ENCODE measurements at regions not wholly inside any gene's neighbourhood (a gene's known extent, or its start where the extent isn't known, plus 50 kb on each side); places are given as distances from the start of the nearest gene placed in this dataset.

DNA sequence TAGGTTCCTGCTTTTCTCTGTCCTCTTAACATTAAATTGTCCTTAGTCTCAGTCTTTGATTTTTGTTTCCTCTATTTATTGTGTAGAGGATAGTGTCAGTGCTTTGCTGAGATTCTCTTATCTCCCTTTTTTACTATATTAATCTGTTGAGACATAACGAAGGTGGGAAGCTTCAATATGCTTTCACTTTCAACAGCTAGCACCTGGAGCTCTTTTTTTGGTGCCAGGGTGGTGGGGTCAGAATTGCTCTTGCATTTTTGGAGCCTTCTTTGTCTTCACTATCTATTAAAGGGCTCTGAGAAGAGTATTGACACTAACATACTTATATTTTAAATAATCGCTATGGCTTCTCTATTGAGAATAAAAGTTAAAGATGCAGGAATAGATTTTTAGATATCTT is 97.1 kb upstream of the EPHA7 start:
- no peak for TF ChIP-seq TAF1 (IDR thresholded peaks at IDR 0.05; ENCODE audit: low read depth)
- TF ChIP-seq, protein P1, sequence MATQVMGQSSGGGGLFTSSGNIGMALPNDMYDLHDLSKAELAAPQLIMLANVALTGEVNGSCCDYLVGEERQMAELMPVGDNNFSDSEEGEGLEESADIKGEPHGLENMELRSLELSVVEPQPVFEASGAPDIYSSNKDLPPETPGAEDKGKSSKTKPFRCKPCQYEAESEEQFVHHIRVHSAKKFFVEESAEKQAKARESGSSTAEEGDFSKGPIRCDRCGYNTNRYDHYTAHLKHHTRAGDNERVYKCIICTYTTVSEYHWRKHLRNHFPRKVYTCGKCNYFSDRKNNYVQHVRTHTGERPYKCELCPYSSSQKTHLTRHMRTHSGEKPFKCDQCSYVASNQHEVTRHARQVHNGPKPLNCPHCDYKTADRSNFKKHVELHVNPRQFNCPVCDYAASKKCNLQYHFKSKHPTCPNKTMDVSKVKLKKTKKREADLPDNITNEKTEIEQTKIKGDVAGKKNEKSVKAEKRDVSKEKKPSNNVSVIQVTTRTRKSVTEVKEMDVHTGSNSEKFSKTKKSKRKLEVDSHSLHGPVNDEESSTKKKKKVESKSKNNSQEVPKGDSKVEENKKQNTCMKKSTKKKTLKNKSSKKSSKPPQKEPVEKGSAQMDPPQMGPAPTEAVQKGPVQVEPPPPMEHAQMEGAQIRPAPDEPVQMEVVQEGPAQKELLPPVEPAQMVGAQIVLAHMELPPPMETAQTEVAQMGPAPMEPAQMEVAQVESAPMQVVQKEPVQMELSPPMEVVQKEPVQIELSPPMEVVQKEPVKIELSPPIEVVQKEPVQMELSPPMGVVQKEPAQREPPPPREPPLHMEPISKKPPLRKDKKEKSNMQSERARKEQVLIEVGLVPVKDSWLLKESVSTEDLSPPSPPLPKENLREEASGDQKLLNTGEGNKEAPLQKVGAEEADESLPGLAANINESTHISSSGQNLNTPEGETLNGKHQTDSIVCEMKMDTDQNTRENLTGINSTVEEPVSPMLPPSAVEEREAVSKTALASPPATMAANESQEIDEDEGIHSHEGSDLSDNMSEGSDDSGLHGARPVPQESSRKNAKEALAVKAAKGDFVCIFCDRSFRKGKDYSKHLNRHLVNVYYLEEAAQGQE (IDR thresholded peaks at IDR 0.05; ENCODE audit: borderline replicate concordance): no peak
- TF ChIP-seq POLR2AphosphoS5 (IDR thresholded peaks at IDR 0.05): no peak
- no peak for TF ChIP-seq EP300 (conservative IDR thresholded peaks at IDR 0.05; ENCODE audit: poor library complexity, severe bottlenecking)
- TF ChIP-seq EZH2 (IDR thresholded peaks at IDR 0.05; ENCODE audit: borderline replicate concordance, insufficient read depth, low read length, poor library complexity, severe bottlenecking): no peak
- no peak for TF ChIP-seq RAD21 (conservative IDR thresholded peaks at IDR 0.05)
- no peak for TF ChIP-seq MXI1 (conservative IDR thresholded peaks at IDR 0.05; ENCODE audit: poor library complexity, severe bottlenecking)
- TF ChIP-seq SMC3 (conservative IDR thresholded peaks at IDR 0.05; ENCODE audit: poor library complexity): no peak
- no peak overlapping the region for H2AFZ ChIP-seq (ENCODE audit: low read depth, low read length)
- no peak overlapping the region for H3K4me2 ChIP-seq (ENCODE audit: low read length)
- no peak overlapping the region for H3K4me3 ChIP-seq (ENCODE audit: low read length)
- H3K27me3 ChIP-seq (ENCODE audit: insufficient read depth, low read depth, low read length): no peaks in the 10 kb centered on the region
- H3K79me2 ChIP-seq (replicated peaks; ENCODE audit: insufficient read depth, low read length): no peaks in the 10 kb centered on the region
- H3K9ac ChIP-seq (ENCODE audit: low read length): no peak overlapping the region
- no peaks in the 10 kb centered on the region for H3K9me3 ChIP-seq (ENCODE audit: low read length)
- no peaks in the 10 kb centered on the region for H3F3A ChIP-seq (ENCODE audit: insufficient read depth, low read length, poor library complexity, severe bottlenecking)
- no peak overlapping the region for H3K27ac ChIP-seq (ENCODE audit: low read length)
- no peaks in the 10 kb centered on the region for H3K9me2 ChIP-seq (ENCODE audit: insufficient read depth, low read length)
- no peaks in the 10 kb centered on the region for H4K20me1 ChIP-seq (ENCODE audit: insufficient read depth)
- H3K36me3 ChIP-seq (ENCODE audit: insufficient read depth, low read length): no peaks in the 10 kb centered on the region

DNA sequence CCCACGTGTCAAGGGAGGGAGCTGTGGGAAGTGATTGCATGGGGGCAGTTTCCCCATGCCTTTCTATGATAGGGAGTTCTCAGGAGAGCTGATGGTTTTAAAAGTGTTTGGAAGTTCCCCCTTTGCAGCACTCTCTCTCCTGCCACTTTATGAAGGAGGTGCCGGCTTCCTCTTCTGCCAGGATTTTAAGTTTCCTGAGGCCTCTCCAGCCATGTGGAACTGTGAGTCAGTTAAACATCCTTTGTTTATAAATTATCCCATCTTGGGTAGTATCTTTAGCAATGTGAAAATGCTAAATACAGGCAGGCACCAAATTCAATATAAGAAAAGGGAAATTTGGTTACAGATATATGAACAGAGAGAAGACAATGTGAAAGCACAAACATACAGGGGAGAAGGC is 96.4 kb upstream of the EPHA7 start:
- no peaks in the 10 kb centered on the region for H3K79me2 ChIP-seq (replicated peaks; ENCODE audit: insufficient read depth, low read length)
- H3K36me3 ChIP-seq (ENCODE audit: insufficient read depth, low read length): no peaks in the 10 kb centered on the region
- no peak for TF ChIP-seq POLR2AphosphoS5 (IDR thresholded peaks at IDR 0.05)
- TF ChIP-seq, protein P2, sequence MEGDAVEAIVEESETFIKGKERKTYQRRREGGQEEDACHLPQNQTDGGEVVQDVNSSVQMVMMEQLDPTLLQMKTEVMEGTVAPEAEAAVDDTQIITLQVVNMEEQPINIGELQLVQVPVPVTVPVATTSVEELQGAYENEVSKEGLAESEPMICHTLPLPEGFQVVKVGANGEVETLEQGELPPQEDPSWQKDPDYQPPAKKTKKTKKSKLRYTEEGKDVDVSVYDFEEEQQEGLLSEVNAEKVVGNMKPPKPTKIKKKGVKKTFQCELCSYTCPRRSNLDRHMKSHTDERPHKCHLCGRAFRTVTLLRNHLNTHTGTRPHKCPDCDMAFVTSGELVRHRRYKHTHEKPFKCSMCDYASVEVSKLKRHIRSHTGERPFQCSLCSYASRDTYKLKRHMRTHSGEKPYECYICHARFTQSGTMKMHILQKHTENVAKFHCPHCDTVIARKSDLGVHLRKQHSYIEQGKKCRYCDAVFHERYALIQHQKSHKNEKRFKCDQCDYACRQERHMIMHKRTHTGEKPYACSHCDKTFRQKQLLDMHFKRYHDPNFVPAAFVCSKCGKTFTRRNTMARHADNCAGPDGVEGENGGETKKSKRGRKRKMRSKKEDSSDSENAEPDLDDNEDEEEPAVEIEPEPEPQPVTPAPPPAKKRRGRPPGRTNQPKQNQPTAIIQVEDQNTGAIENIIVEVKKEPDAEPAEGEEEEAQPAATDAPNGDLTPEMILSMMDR (IDR thresholded peaks at IDR 0.05; ENCODE audit: poor library complexity, severe bottlenecking): no peak
- no peak for TF ChIP-seq RAD21 (conservative IDR thresholded peaks at IDR 0.05)
- TF ChIP-seq TAF1 (IDR thresholded peaks at IDR 0.05; ENCODE audit: low read depth): no peak
- no peak for TF ChIP-seq EZH2 (IDR thresholded peaks at IDR 0.05; ENCODE audit: borderline replicate concordance, insufficient read depth, low read length, poor library complexity, severe bottlenecking)
- TF ChIP-seq, protein P1 (IDR thresholded peaks at IDR 0.05; ENCODE audit: borderline replicate concordance): no peak
- TF ChIP-seq SMC3 (conservative IDR thresholded peaks at IDR 0.05; ENCODE audit: poor library complexity): no peak
- no peak for TF ChIP-seq EP300 (conservative IDR thresholded peaks at IDR 0.05; ENCODE audit: poor library complexity, severe bottlenecking)
- TF ChIP-seq MXI1 (conservative IDR thresholded peaks at IDR 0.05; ENCODE audit: poor library complexity, severe bottlenecking): no peak
- no peak overlapping the region for H3K4me2 ChIP-seq (ENCODE audit: low read length)
- no peaks in the 10 kb centered on the region for H3K27me3 ChIP-seq (ENCODE audit: insufficient read depth, low read depth, low read length)
- H4K20me1 ChIP-seq (ENCODE audit: insufficient read depth): no peaks in the 10 kb centered on the region
- no peaks in the 10 kb centered on the region for H3K9me2 ChIP-seq (ENCODE audit: insufficient read depth, low read length)
- H3K27ac ChIP-seq (ENCODE audit: low read length): no peak overlapping the region
- no peak overlapping the region for H3K4me3 ChIP-seq (ENCODE audit: low read length)
- no peaks in the 10 kb centered on the region for H3K9me3 ChIP-seq (ENCODE audit: low read length)
- H3K9ac ChIP-seq (ENCODE audit: low read length): no peak overlapping the region
- H2AFZ ChIP-seq (ENCODE audit: low read depth, low read length): no peak overlapping the region
- H3F3A ChIP-seq (ENCODE audit: insufficient read depth, low read length, poor library complexity, severe bottlenecking): no peaks in the 10 kb centered on the region

All from neural cell (in vitro differentiated cells).